ENCODE measurements at regions not wholly inside any gene's neighbourhood (a gene's known extent, or its start where the extent isn't known, plus 50 kb on each side); places are given as distances from the start of the nearest gene placed in this dataset.

GRCh38 chr7:45106-46090, 147.0 kb upstream of the FAM20C start:
- peaks cover 9% of the 10 kb centered on the region for H3K4me1 Mint-ChIP-seq
- TF ChIP-seq EMX1 (CRISPR knock-in tag; IDR thresholded peaks at IDR 0.05) (no peak), SMAD3 (CRISPR knock-in tag; IDR thresholded peaks at IDR 0.05; ENCODE audit: borderline replicate concordance) (no peak), GABPB1 (CRISPR knock-in tag; IDR thresholded peaks at IDR 0.05) (no peak), NFATC4 (CRISPR knock-in tag; IDR thresholded peaks at IDR 0.05) (no peak), FOXJ3 (CRISPR knock-in tag; IDR thresholded peaks at IDR 0.05; ENCODE audit: borderline replicate concordance) (no peak), TCF7 (CRISPR knock-in tag; IDR thresholded peaks at IDR 0.05; ENCODE audit: low read depth) (no peak), ZNF232 (CRISPR knock-in tag; IDR thresholded peaks at IDR 0.05) (no peak), RORB (CRISPR knock-in tag; IDR thresholded peaks at IDR 0.05) (no peak), ATF1 (CRISPR knock-in tag; IDR thresholded peaks at IDR 0.05) (no peak), PRDM15 (CRISPR knock-in tag; IDR thresholded peaks at IDR 0.05) (no peak), SOX15 (CRISPR knock-in tag; IDR thresholded peaks at IDR 0.05) (no peak)
- DNase-seq (ENCODE audit: low spot score) (no peak), ATAC-seq (no peak)
- H3K27me3 Mint-ChIP-seq (ENCODE audit: low read depth): peaks cover 10% of the 10 kb centered on the region
- no peak overlapping the region for H3K27ac Mint-ChIP-seq
- H3K36me3 Mint-ChIP-seq: no peaks in the 10 kb centered on the region
- no peaks in the 10 kb centered on the region for H3K9me3 Mint-ChIP-seq
- CTCF ChIA-PET: interaction anchor here (0.7 to 1.7 kb wide), 4 partner anchors 10 to 155 kb away, joined by 3 to 6 read pairs (median 4); no protein-coding TSS in a partner anchor
- no peak overlapping the region for H3K4me3 Mint-ChIP-seq
- POLR2A ChIA-PET: no interaction called here

- POLR2A ChIA-PET: no interaction called here
- CTCF ChIA-PET: interaction anchor here (0.7 to 1.7 kb wide), 3 partner anchors 9 to 154 kb away, joined by 3 to 6 read pairs (median 4); no protein-coding TSS in a partner anchor
- ATAC-seq (no peak), DNase-seq (ENCODE audit: low spot score) (no peak)
- no peaks in the 10 kb centered on the region for H3K9me3 Mint-ChIP-seq
- H3K4me3 Mint-ChIP-seq: no peak overlapping the region
- H3K4me1 Mint-ChIP-seq: peaks cover 3% of the 10 kb centered on the region; the same call in 1 of the 2 replicates
- no peaks in the 10 kb centered on the region for H3K36me3 Mint-ChIP-seq
- H3K27ac Mint-ChIP-seq: no peak overlapping the region
- TF ChIP-seq GRHL2 (CRISPR knock-in tag; IDR thresholded peaks at IDR 0.05; ENCODE audit: insufficient replicate concordance, severe bottlenecking) (no peak), MYBL2 (CRISPR knock-in tag; IDR thresholded peaks at IDR 0.05) (no peak), ZNF423 (CRISPR knock-in tag; IDR thresholded peaks at IDR 0.05) (no peak), ZMAT4 (CRISPR knock-in tag; IDR thresholded peaks at IDR 0.05) (no peak), ZNF121 (CRISPR knock-in tag; IDR thresholded peaks at IDR 0.05) (no peak)
- peaks cover 10% of the 10 kb centered on the region for H3K27me3 Mint-ChIP-seq (ENCODE audit: low read depth)
Observed at GRCh38 chr7:46123-46829, 146.1 kb upstream of the FAM20C start.

- peaks cover 6% of the 10 kb centered on the region for H3K27me3 Mint-ChIP-seq (ENCODE audit: low read depth)
Observed at GRCh38 chr7:46830-47140, 145.6 kb upstream of the FAM20C start.

More at GRCh38 chr7:46830-47140, 145.6 kb upstream of the FAM20C start:
- ChIA-PET CTCF (no interaction called here), POLR2A (no interaction called here)
- Mint-ChIP-seq H3K4me1 (no peaks in the 10 kb centered on the region), H3K36me3 (no peaks in the 10 kb centered on the region), H3K27ac (no peak overlapping the region), H3K4me3 (no peak overlapping the region), H3K9me3 (no peaks in the 10 kb centered on the region)
- ATAC-seq (no peak), DNase-seq (ENCODE audit: low spot score) (no peak)
- TF ChIP-seq TEAD1 (CRISPR knock-in tag; IDR thresholded peaks at IDR 0.05): no peak
- no peak for TF ChIP-seq ZNF121 (CRISPR knock-in tag; IDR thresholded peaks at IDR 0.05)
- TF ChIP-seq ATF2 (CRISPR knock-in tag; IDR thresholded peaks at IDR 0.05; ENCODE audit: borderline replicate concordance, low read depth): no peak
- no peak for TF ChIP-seq SMAD4 (CRISPR knock-in tag; IDR thresholded peaks at IDR 0.05)
- TF ChIP-seq ESRRA (CRISPR knock-in tag; IDR thresholded peaks at IDR 0.05; ENCODE audit: borderline replicate concordance): no peak
- TF ChIP-seq PRRX2 (CRISPR knock-in tag; IDR thresholded peaks at IDR 0.05): no peak
- no peak for TF ChIP-seq MXD4 (CRISPR knock-in tag; IDR thresholded peaks at IDR 0.05; ENCODE audit: borderline replicate concordance)
- no peak for TF ChIP-seq ELF4 (CRISPR knock-in tag; IDR thresholded peaks at IDR 0.05; ENCODE audit: low read depth)
